ENCODE measurements at regions not wholly inside any gene's neighbourhood (a gene's known extent, or its start where the extent isn't known, plus 50 kb on each side); places are given as distances from the start of the nearest gene placed in this dataset.
A peak's percentile ranks its signal among the peaks of the same experiment; 100 is the strongest.

DNA sequence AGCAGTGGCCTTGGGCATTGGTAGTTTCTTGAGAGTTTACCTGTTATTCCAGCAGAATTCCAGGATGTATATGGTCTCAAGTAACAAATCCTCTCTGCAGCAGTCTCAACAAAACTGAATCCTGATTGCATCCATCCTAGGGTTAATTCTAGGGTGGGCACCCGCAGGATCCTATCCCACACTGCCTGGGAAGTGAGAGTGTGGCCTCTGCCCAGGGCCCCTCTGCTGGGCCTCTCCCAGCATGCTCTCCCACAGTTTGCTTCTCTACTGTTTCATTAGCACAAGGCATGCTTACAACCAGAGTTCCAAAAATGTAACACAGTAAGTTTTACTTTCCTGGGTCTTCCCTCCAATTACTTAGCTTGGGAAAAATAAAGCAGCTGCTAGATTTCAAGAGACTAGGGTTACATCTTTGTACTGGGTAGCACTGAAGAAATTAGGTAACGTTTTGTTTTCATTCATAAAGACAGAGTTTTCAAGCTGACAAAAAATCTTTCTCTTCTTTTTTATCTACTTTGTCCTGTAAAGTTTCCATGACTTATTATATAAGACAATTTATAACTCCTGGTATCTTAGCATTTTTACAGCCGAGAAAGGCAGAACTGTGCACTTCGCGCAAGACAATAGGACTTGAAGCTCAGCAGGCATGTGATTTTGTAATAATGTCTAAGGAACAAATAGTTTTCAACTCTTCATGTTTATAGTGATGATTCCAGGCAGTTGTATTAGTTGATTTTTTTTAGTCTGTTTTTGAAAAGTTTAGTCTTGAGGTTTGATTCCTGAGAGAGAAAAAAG, 131.2 kb upstream of the PCDH18 start:
- Mint-ChIP-seq H3K27me3 (ENCODE audit: low read depth) (no peaks in the 10 kb centered on the region), H3K4me1 (peaks cover 35% of the 10 kb centered on the region), H3K36me3 (ENCODE audit: low read depth) (peaks cover 7% of the 10 kb centered on the region), H3K27ac (ENCODE audit: unreplicated experiment) (peak overlapping the region; percentile 85), H3K9me3 (peaks cover 9% of the 10 kb centered on the region), H3K4me3 (no peak overlapping the region)
- TF ChIP-seq, protein P1, sequence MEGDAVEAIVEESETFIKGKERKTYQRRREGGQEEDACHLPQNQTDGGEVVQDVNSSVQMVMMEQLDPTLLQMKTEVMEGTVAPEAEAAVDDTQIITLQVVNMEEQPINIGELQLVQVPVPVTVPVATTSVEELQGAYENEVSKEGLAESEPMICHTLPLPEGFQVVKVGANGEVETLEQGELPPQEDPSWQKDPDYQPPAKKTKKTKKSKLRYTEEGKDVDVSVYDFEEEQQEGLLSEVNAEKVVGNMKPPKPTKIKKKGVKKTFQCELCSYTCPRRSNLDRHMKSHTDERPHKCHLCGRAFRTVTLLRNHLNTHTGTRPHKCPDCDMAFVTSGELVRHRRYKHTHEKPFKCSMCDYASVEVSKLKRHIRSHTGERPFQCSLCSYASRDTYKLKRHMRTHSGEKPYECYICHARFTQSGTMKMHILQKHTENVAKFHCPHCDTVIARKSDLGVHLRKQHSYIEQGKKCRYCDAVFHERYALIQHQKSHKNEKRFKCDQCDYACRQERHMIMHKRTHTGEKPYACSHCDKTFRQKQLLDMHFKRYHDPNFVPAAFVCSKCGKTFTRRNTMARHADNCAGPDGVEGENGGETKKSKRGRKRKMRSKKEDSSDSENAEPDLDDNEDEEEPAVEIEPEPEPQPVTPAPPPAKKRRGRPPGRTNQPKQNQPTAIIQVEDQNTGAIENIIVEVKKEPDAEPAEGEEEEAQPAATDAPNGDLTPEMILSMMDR (conservative IDR thresholded peaks at IDR 0.05) = no peak
- no peak for DNase-seq (ENCODE audit: low read depth, low spot score)

DNA sequence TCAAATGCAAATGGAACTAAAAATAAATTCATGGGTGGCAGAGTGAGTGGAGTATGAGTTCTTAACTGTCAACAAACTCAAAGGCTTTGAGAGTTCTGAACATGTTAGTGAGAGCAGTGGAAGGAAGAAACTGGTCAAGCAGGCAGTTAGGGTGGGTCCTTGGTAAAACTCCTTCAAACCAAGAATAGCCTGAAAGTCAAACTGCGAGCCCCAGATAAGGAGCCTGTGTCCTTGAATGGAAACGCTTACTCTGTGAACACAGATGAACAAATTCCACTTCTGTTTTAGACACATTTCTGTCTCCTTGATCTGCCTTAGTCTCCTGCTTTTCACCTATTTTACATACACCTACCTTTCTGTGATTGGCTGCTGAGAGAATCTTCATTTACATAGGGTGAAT, 129.4 kb upstream of the PCDH18 start:
- Mint-ChIP-seq H3K36me3 (ENCODE audit: low read depth) (peaks cover 7% of the 10 kb centered on the region), H3K4me3 (no peak overlapping the region), H3K9me3 (peaks cover 9% of the 10 kb centered on the region), H3K27me3 (ENCODE audit: low read depth) (no peaks in the 10 kb centered on the region), H3K27ac (ENCODE audit: unreplicated experiment) (no peak overlapping the region), H3K4me1 (peaks cover 35% of the 10 kb centered on the region)
- DNase-seq (ENCODE audit: low read depth, low spot score) = no peak
- TF ChIP-seq, protein P1 (conservative IDR thresholded peaks at IDR 0.05) = no peak

GRCh38 chr4:137660211-137660610, 127.9 kb upstream of the PCDH18 start:
- DNase-seq (ENCODE audit: low read depth, low spot score) = no peak
- Mint-ChIP-seq H3K9me3 (peaks cover 9% of the 10 kb centered on the region), H3K27me3 (ENCODE audit: low read depth) (no peaks in the 10 kb centered on the region), H3K4me3 (no peak overlapping the region), H3K4me1 (peaks cover 40% of the 10 kb centered on the region), H3K36me3 (ENCODE audit: low read depth) (peaks cover 7% of the 10 kb centered on the region), H3K27ac (ENCODE audit: unreplicated experiment) (no peak overlapping the region)
- TF ChIP-seq, protein P1 (conservative IDR thresholded peaks at IDR 0.05) = no peak

- H3K27ac Mint-ChIP-seq (ENCODE audit: unreplicated experiment) = no peak overlapping the region
- peaks cover 7% of the 10 kb centered on the region for H3K36me3 Mint-ChIP-seq (ENCODE audit: low read depth)
- no peak overlapping the region for H3K4me3 Mint-ChIP-seq
- no peak for DNase-seq (ENCODE audit: low read depth, low spot score)
- H3K4me1 Mint-ChIP-seq = peaks cover 35% of the 10 kb centered on the region
- TF ChIP-seq, protein P1 (conservative IDR thresholded peaks at IDR 0.05) = no peak
- H3K27me3 Mint-ChIP-seq (ENCODE audit: low read depth) = no peaks in the 10 kb centered on the region
- H3K9me3 Mint-ChIP-seq = peaks cover 6% of the 10 kb centered on the region
Measured at GRCh38 chr4:137659431-137659830, 127.1 kb upstream of the PCDH18 start.

DNA sequence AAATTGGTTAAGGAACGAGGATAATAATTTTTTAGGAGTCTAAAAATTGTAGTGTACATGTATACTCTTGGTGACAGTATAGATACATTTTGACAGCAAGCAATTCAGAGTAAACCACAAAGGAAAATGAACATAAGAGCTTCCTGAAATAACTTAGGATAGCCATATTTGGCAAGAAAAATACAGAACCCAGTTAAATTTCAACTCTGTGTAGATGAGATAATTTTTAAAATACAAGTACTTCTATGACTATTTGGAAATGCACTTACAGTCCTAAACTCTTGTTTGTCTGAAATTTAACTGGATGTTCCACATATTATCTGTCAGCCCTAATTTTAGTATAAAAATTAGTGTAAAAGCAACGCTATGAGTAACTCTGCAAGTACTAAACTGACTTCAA, 124.4 kb upstream of the PCDH18 start:
- H3K27me3 Mint-ChIP-seq (ENCODE audit: low read depth) = no peaks in the 10 kb centered on the region
- peaks cover 4% of the 10 kb centered on the region for H3K9me3 Mint-ChIP-seq
- H3K36me3 Mint-ChIP-seq (ENCODE audit: low read depth) = peaks cover 4% of the 10 kb centered on the region
- DNase-seq (ENCODE audit: low read depth, low spot score) = no peak
- TF ChIP-seq, protein P1 (conservative IDR thresholded peaks at IDR 0.05) = no peak
- H3K4me1 Mint-ChIP-seq = peaks cover 19% of the 10 kb centered on the region
- H3K4me3 Mint-ChIP-seq = no peak overlapping the region
- no peak overlapping the region for H3K27ac Mint-ChIP-seq (ENCODE audit: unreplicated experiment)

Data from neural crest cell (in vitro differentiated cells).